NCI-H510A (cell line): ENCODE measurements at regions not wholly inside any gene's neighbourhood (a gene's known extent, or its start where the extent isn't known, plus 50 kb on each side); places are given as distances from the start of the nearest gene placed in this dataset.

Experiments used
- DNase-seq: peaks from one replicate; lab custom pipeline; 2025; lab: John Stamatoyannopoulos, UW

DNA sequence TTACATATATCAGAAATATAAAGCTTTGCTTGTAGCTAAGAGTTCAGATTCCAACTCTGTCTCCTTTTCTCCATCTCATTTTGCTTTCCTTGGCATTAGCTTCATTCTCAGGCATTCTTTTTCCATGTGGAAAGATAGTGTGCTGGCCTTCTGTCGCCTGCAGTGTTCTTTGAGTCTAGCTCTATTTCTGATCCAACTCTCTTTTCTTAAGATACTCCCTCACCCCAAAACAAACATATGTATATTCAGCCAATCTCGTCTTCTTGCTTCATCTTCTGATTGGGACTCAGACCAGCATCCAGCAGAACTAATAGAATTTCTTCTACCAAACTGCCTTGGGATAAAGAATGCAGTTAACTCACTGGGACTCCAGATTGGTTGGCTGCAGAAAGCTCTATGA lies 532.2 kb downstream of the MID1IP1 start:
- DNase-seq: no peak

DNA sequence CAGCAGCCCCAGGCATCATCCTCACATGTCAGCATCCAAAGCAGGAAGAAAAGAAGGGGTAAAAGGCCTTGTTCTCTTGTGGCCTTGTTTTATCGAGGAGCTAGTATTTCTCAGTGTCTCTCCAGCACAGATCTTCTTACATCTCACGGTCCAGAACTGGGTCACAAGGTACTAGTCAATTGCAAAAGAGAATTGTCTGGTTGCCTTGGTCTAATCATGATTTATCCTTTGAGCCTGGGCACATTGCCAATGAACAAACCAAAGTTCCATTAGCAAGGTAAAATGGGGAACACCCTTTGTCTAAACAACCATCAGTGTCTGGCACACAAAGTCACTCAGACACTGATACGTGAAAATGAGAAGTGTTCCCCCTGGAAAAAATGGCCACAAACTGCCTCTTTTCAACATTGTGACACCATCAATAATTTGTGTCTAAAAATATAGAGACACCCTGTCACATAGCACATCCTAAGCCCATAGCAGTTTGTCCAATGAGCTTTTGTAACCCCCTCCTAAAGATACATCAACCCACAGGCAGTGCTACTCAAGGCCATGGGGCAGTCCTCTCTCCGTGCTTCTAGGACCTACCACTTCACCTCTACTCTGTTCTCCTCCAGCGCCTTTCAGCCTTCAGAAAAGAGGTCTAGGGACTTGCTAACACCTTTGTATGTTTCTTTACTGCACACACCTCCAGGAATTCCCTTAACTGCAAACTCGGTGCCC lies 534.4 kb downstream of the MID1IP1 start:
- peak; percentile 25 for DNase-seq

DNA sequence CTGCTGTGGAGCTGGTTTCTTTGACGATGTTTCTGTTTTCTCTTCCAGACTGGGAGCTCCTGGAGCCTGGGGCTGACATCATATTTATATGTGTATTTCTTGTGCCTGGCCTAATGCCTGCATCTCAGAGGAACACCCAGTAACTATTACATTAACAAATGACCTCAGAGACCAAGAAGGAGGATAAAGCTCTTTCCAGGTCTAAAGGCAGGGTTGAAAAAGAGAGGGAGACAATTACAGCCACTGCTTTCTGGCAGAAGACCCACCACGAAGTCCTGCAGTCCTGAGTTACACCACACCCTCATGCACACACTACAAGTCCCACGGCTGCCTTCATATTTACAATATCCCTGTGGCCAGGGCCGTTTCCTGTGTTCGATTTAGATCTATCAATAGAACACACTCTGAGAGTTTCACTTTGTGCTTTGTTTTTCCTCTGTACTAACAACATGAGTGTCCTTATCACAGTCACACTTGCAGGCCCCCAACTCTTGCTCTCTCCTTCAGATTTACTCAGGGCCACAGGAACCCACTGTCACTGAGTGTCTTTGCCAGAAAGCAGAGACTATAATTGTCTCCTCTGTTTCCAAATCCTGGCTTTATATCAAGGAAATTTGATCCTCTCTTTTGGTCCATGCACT lies 535.5 kb downstream of the MID1IP1 start:
- DNase-seq: peak; percentile 1

DNA sequence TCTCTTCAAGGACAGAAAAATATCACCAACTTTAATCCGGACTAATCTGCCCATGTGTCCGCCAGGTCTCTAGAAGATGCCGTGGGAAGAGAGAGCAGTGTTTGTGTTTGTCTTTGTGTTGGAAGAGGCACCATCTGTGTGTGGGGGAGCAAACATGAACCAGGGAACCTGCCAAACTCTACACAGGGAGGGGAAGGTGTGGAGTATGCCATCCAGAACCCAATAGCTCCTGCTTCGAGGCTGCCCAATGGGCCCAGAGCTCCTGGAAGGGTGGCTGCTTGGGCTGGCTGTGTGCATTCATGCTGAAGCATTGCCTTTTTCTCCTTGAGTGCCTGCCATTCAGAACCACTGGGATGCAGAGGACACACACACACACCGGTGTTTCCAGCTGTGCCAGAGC lies 536.2 kb downstream of the MID1IP1 start:
- DNase-seq: peak; percentile 5

DNA sequence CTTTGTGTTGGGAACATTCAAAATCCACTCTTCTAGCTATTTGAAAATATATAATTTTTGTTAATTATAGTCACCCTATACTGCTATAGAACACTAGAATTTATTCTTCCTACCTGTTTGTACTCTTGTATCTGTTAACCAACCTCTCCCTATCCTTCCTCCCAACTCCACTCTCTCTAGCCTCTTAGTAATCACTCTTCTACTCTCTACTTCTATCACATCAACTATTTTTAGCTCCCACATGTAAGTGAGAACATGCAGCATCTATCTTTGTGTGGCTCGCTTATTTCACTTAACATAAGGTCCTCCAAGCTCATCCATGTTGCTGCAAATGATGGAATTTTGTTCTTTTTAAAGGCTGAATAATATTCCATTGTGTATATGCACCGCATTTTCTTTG lies 537.3 kb downstream of the MID1IP1 start:
- DNase-seq: no peak

DNA sequence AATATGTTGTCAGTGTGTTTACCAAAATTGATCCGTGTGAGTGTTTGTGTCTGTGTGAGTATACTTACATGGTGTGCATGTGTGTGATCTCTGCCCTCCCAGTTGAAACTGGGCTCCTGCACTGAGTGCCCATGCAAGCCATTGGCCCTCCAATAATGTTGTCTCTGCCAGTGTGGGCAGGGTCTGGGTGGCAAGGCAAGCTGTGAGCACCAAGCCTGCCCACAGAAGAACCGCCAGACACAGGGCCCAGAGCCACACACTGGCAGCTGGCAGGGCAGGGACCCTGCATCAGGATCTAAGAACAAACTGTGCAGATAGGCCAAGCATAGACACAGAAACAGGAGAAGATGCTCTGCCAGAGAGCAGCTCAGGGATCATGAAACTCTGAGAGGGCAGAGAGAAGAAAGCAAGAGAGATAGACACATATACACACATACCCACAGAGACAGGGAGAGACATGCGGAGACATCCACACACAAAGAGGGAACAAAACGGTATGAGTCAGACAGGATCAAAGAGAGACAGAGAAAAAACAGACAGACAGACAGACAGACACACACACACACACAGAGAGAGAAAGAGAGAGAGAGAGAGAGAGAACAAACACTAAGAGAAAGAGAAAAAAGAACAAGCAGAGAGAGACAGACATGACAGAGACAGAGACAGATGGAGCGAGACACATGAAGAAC lies 555.0 kb downstream of the MID1IP1 start:
- no peak for DNase-seq

DNA sequence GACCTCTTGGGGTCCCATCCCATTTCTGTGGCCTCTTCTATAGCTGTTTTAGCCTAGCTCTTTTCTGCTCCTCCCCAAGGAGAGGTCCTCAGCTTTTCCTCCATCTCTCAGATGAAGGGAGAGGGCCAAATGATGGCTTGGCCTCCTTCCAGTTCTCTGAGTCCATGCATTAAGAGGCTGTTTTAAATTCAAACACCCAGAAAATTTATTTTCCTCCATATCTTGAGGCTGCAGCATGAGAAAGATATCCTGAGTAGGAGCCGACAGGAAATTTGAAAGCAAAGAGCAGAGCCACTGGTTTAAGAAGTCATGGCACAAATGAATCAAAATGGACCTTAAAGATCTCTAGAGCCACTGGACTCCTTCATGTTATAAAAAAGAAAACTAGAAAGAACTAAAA lies 558.8 kb downstream of the MID1IP1 start:
- DNase-seq: no peak

DNA sequence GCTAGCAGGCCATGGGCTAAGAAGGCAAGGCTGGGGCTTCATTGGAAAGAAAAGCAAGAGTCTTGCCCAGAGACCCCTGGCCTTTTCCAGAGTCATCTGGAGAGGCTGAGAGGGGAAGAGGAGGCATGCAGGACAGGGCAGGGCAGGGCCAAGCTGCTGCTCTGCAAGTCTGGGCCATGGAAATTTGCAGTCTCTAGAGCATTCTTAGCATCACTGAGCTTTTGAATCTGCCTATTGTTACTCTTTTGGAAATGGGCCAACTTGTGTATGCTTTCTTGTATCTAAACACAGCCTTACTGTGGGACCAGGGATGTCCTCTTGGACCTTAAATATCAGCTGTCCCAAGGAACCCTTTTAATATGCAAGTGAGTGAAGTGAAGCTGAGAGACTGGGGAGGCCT lies 560.5 kb downstream of the MID1IP1 start:
- DNase-seq: no peak

DNA sequence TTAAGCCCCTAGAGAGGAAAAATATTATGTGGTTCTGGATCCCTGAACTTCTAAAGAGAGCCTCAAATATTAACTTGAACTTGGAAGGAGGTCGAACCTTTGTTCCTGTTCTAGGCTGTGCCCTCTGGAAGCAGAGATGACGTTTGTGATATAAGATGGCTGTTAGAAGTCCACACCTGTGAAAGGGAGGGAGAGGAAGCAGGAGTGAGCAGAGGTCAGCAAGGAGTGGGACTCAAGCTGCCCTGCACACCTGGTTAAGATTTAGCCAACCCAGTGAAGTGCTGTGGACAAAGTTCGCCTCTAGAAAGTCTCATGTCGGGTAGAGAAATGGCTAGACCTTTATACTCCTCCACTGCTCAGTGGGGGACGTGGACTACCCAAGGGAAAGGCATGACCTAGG lies 566.2 kb downstream of the MID1IP1 start:
- DNase-seq: no peak

DNA sequence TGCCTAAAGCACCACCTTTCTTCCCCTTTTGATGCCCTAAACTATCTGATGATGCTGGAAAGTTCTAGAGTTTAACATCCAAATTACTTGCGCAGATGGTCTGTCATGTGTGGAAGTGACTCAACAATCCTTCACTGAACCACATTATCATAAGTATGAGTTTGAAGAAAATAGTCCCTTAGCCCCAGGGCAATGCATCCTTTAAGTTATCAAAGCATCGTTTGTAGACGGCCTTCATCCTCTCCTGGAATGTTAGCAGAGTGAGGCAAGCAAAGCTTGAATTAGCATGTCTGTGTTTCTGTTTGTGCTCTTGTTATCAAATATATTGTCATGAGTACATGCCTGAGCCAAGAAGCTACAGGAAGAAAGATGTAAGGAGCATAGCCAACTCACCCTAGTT lies 570.9 kb downstream of the MID1IP1 start:
- DNase-seq: no peak

DNA sequence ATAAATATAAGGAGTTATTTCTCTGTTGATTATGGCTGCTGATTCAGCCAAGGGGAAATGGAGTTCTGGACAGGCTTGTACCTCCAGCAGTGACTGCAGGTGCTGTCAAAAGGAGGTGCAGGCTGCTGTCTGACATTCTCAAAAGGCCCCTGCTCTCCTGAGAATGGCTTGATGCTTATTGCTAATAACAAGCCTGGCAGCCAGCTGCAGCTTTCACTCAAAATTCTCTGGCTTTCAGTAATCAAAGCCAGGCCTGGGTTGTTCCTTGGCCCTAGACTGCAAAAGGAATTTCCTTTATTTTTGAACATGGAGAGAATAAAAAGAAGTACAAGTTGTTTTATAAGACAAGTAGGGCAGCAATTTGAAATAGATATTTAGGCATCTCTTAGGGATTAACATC lies 575.9 kb downstream of the MID1IP1 start:
- DNase-seq: no peak

DNA sequence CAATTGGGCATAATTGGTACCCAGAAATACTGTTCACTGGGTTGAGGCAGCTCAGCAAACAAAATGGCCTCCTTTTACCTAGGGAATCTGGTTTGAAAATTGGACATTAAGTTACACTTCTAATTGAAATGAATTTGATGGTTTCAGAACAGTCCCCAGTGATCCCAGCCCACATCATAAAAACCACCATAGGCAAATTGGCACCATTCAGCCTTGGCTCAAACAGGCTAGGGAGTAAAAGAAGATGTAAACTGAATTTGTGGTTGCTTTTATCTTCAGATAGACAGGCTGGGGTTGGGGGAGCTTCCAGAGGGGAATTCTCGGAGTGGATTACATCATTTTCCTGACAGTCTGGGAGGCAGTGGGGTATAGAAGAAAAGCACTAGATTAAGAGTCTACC lies 576.5 kb downstream of the MID1IP1 start:
- DNase-seq: no peak

DNA sequence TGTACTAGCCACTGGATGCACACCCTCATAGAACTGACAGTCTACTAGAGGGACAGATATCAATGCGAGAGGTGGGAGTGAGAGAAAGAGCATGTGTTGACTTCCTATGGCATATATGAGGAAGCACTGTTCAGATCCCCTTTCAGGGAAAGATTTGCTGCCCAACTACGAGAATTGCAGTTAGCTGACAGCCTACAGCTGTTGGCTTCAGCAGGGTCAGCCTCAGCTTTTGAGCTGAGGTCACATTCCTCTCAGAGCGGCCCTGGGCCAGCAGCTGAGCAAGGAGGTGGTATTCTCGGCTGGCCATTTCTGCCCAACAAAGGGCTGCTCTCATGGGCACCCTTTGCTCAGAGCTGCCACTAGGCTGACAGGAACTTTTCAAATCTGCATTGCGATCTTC lies 580.2 kb downstream of the MID1IP1 start:
- DNase-seq: no peak

DNA sequence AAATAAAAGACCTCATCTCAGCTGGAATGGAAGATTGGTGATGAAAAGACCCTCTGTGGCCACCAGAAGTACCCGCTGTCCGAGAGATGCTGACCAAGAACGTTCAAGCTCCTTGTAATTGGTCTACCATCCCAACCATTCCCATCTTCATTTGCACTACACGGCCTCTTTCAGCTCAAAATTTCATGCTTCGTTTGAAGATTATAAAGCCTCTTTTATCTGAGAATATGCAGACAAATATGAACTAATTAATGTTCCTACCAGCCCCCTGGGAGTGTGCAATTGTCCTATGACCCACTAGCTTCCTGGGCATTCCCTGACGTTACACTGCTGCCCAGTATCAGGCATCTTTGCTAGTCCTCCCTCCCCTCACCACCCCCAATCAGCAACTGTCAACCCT lies 583.7 kb downstream of the MID1IP1 start:
- DNase-seq: no peak

DNA sequence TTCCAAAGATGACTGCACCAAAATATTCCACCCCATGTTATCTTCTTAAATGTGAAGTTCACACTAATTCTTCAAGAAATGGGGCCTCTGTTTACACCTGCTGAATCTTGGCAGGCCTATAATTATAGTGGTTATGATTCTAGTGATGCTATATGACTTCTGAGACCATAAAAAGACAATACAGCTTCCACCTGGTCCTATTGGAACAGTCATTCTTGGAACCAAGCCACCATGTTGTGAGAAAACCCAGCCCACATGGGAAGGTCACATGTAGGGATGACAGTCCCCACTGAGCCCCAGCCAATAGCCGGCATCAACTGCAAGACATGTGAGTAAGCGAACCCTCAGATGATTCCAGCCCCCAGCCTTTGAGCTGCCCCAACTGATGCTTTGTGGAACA lies 587.5 kb downstream of the MID1IP1 start:
- DNase-seq: no peak

DNA sequence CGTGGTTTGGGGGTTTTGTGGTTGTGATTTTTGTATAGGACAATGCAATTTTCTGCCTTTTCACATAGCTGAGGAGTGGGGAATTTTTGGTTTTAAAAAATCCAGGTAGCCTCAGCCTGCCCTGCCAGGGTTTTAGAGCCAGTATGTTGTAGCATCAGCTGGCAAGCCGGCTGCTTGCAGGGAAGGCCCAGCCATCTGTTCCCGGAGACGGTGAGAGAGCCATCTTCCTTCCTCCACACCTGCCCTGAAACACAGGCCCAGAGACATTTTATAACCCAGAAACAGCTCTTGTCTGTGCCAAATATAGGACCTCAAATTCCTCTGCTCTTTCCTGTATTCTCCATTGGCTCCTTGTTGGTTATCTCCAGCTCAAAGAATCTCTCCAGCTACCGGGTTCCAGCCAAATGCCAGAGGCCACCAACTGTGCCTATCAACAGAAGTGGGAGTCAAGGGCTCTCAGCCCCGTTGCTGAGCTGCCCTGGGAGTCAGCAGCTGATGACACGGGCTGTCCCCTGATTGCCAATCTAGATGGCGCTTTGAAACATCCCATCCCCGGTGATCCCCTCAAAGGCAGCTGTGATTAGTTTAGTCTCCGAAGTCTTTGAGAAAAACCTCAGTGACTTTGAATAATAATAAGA lies 595.2 kb downstream of the MID1IP1 start:
- peak; percentile 59 for DNase-seq

DNA sequence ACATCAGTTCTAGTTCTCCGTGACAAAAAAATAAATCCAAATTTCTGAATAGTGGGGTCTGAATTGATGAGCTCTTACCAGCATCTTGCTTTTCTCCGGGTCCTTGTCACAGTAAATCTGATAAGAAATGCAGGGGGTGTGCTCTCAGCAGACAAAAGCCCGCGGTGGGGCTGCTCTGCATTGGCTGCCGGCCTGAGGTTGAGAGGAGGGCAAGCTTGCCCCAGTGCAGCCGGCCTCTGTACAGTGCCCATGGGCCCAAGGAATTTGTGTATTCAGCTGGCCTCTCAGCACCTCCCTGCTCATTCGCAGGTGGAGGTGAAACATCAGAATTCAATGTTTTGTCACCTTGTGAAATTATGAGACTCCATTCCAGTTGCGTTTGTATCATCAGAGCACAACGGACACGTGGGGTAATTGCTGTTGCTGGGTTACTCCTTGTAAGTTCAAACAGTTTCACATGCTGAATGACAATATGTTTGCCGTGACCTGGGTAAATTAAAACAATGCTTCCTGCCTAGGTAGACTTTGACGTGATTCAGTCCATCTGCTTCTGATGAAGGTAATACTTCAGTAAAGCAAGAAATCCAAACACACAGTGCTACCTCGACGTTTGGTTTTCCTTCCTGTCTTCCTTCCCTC lies 596.4 kb downstream of the MID1IP1 start:
- DNase-seq: peak; percentile 48

DNA sequence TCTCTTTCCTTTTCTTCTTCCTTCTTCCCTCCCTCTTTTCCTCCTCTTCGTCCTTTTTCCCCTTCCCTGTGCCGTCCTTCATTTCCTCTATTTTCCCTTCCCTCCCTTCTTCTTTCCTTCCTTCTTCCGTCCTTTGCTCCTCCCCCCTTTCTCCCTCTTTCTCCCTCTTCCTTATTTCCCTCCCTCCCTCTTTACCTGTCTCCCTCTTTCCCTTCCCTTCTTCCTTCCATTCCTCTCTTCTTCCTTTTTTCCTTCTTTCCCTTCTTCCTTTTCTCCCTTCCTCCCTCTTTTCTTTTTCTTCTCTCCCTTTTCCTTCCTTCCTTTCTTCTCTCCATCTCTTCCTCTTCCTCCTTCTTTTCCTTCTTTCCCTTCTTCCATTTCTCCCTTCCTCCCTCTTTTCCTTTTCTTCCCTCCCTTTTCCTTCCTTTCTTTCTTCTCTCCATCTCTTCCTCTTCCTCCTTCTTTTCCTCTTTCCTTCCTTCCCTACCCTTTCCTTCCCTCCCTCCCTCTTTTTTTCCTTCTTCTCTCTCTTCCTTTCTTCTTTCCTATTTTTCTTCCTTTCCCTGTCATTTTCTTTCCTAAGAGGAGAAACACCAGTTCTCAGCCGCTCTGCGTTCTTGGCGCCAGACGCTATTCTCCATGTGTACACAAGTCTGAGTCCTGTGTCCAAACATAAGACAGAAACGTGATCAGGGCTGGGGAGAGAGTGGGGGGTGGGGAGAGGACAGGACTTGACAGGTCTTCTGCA lies 597.1 kb downstream of the MID1IP1 start:
- DNase-seq: peak; percentile 19

DNA sequence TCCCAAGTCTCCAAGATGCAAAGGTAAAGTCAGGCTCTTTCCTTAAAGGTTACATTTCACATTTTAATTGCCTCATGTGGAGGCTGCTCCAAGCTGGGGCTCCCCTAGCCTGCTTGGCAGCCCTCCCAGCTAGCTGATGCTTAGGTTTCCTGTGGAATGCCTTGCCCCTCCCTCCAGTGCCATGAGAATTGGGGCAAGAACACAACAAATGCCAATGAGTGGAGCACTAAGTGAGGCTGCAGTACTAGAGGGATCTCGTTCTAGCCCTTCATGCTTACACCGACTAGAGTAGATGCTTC lies 597.7 kb downstream of the MID1IP1 start:
- DNase-seq: no peak

DNA sequence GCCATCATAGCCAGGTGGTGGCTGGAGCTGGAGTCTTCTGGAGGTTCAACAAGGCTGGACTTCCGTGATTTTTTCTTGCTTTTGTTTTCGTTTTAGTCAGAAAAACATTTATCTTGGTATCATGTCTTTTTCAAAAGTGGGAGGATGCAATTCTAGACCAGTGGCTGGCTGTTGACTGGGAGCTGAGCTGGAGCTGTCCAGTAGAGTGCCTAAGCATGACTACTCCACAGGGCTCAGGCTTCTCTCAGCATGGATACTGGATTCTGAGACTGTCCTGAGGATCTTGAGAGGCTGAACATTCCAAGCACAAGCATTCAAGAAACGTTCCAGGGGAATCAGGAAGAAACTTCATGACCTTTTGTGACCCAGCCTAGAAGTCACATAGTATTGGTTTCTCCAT lies 598.1 kb downstream of the MID1IP1 start:
- DNase-seq: no peak

DNA sequence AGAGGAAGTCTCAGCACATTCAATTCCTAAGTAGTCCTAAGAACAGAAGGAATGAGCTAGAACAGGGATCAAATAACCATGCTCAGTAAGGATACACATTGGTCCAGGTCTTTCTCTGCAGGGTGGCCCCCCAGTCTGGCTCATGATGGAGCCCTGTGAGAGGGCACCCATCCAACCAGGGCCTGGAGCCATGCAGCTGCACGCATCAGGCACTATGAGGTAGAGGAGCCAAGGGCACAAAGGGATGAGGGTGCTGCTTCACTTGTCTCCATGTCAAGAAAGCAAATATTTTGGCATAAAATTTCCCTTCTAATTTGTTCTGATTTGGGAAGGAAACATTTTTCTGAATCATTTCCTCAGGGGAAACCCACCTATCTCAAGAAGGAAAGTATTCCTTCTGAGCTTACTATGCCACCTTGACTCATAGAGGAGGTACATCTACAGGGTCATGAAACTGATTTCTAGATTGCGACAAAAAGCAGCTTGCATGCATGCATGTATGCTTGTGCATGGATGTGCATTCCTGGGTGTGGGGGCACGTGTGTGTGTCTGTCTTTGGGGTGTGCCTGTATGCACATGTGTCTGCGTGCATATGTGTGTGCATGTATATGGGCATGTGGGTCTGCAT lies 600.3 kb downstream of the MID1IP1 start:
- DNase-seq: no peak
